ENCODE measurements at regions not wholly inside any gene's neighbourhood (a gene's known extent, or its start where the extent isn't known, plus 50 kb on each side); places are given as distances from the start of the nearest gene placed in this dataset.

GRCh38 chr2:216761133-216761532 lies 65.8 kb upstream of the IGFBP5 start:
- in situ Hi-C loops (cut with MboI; ENCODE audit: low sequenced_read_pairs, unreplicated experiment), result no loop called here
- TF ChIP-seq CTCF (IDR thresholded peaks at IDR 0.05; ENCODE audit: borderline replicate concordance, control extremely low read depth, extremely low read depth, insufficient read depth, missing control alignments), result no peak
- no peak for DNase-seq (ENCODE audit: low spot score)

GRCh38 chr2:216758256-216759155 lies 63.2 kb upstream of the IGFBP5 start:
- TF ChIP-seq CTCF (IDR thresholded peaks at IDR 0.05; ENCODE audit: borderline replicate concordance, control extremely low read depth, extremely low read depth, insufficient read depth, missing control alignments), result no peak
- in situ Hi-C loops (cut with MboI; ENCODE audit: low sequenced_read_pairs, unreplicated experiment), result no loop called here
- DNase-seq (ENCODE audit: low spot score), result no peak

GRCh38 chr2:216757532-216757931 lies 62.2 kb upstream of the IGFBP5 start:
- DNase-seq (ENCODE audit: low spot score), result no peak
- in situ Hi-C loops (cut with MboI; ENCODE audit: low sequenced_read_pairs, unreplicated experiment), result no loop called here
- no peak for TF ChIP-seq CTCF (IDR thresholded peaks at IDR 0.05; ENCODE audit: borderline replicate concordance, control extremely low read depth, extremely low read depth, insufficient read depth, missing control alignments)

GRCh38 chr2:216756435-216756834 lies 61.1 kb upstream of the IGFBP5 start:
- in situ Hi-C loops (cut with MboI; ENCODE audit: low sequenced_read_pairs, unreplicated experiment), result no loop called here
- DNase-seq (ENCODE audit: low spot score), result no peak
- TF ChIP-seq CTCF (IDR thresholded peaks at IDR 0.05; ENCODE audit: borderline replicate concordance, control extremely low read depth, extremely low read depth, insufficient read depth, missing control alignments), result no peak

- DNase-seq (ENCODE audit: low spot score), result no peak
- in situ Hi-C loops (cut with MboI; ENCODE audit: low sequenced_read_pairs, unreplicated experiment), result no loop called here
- no peak for TF ChIP-seq CTCF (IDR thresholded peaks at IDR 0.05; ENCODE audit: borderline replicate concordance, control extremely low read depth, extremely low read depth, insufficient read depth, missing control alignments)
These were observed 59.5 kb upstream of the IGFBP5 start for GRCh38 chr2:216754812-216755211.

GRCh38 chr2:216754336-216754735 lies 59.0 kb upstream of the IGFBP5 start:
- no peak for DNase-seq (ENCODE audit: low spot score)
- TF ChIP-seq CTCF (IDR thresholded peaks at IDR 0.05; ENCODE audit: borderline replicate concordance, control extremely low read depth, extremely low read depth, insufficient read depth, missing control alignments), result no peak
- in situ Hi-C loops (cut with MboI; ENCODE audit: low sequenced_read_pairs, unreplicated experiment), result no loop called here

All from GM13976 (cell line).